ENCODE measurements at regions not wholly inside any gene's neighbourhood (a gene's known extent, or its start where the extent isn't known, plus 50 kb on each side); places are given as distances from the start of the nearest gene placed in this dataset.
"Not testable (repeated sequence)": the region's sequence is repeated elsewhere in the genome, so short reads cannot be mapped to it uniquely, and the experiment has no call there.

- intact Hi-C loops (cut with micrococcal nuclease), result no loop called here
- no peaks in the 10 kb centered on the region for H3K36me3 Mint-ChIP-seq (ENCODE audit: low read depth)
- no peaks in the 10 kb centered on the region for H3K4me1 Mint-ChIP-seq (ENCODE audit: low read depth)
- peaks cover 12% of the 10 kb centered on the region for H3K27me3 Mint-ChIP-seq (ENCODE audit: low read depth)
- no peaks in the 10 kb centered on the region for H3K9me3 Mint-ChIP-seq
- CTCF ChIA-PET, result no interaction called here
- H3K4me3 Mint-ChIP-seq, result no peak overlapping the region
- H3K27ac Mint-ChIP-seq, result no peak overlapping the region
- no peak for DNase-seq
These were observed 67.6 kb downstream of the SOWAHC start for GRCh38 chr2:109681633-109682380.

GRCh38 chr2:109683452-109683851 is 69.3 kb downstream of the SOWAHC start:
- Mint-ChIP-seq H3K36me3 (ENCODE audit: low read depth) (no peaks in the 10 kb centered on the region), H3K27ac (no peak overlapping the region), H3K4me1 (ENCODE audit: low read depth) (no peaks in the 10 kb centered on the region), H3K27me3 (ENCODE audit: low read depth) (peaks cover 6% of the 10 kb centered on the region), H3K9me3 (no peaks in the 10 kb centered on the region), H3K4me3 (no peak overlapping the region)
- CTCF ChIA-PET, result no interaction called here
- intact Hi-C loops (cut with micrococcal nuclease), result no loop called here
- no peak for DNase-seq

DNA sequence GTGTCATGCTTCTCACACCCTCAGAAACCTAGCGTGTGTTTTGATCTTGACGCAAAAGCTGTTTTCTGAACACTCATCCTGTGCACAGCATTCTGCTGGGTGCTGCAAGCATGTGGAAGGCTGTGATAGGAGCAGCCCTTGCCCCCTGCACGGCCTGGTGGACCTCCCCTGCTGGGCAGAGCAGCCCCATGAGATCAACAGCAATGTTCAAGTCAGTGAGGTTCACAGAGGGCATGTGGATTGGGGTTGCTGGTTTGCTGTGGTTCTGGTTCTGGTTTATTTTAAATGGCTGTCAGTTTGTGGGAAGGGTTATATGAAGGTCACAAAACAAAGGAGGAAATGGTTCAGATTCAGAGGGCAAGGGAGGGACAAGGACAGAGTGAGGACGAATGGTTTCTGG is 71.3 kb downstream of the SOWAHC start:
- no peak overlapping the region for H3K4me3 Mint-ChIP-seq
- H3K9me3 Mint-ChIP-seq, result no peaks in the 10 kb centered on the region
- CTCF ChIA-PET, result no interaction called here
- H3K4me1 Mint-ChIP-seq (ENCODE audit: low read depth), result no peaks in the 10 kb centered on the region
- H3K27ac Mint-ChIP-seq, result no peak overlapping the region
- no peaks in the 10 kb centered on the region for H3K36me3 Mint-ChIP-seq (ENCODE audit: low read depth)
- intact Hi-C loops (cut with micrococcal nuclease), result no loop called here
- DNase-seq, result no peak
- H3K27me3 Mint-ChIP-seq (ENCODE audit: low read depth), result peaks cover 5% of the 10 kb centered on the region

GRCh38 chr2:109686921-109687320 is 72.8 kb downstream of the SOWAHC start:
- intact Hi-C loops (cut with micrococcal nuclease), result no loop called here
- CTCF ChIA-PET, result no interaction called here
- no peak for DNase-seq
- H3K36me3 Mint-ChIP-seq (ENCODE audit: low read depth), result no peaks in the 10 kb centered on the region
- H3K9me3 Mint-ChIP-seq, result no peaks in the 10 kb centered on the region
- H3K27me3 Mint-ChIP-seq (ENCODE audit: low read depth), result peaks cover 5% of the 10 kb centered on the region
- no peaks in the 10 kb centered on the region for H3K4me1 Mint-ChIP-seq (ENCODE audit: low read depth)
- no peak overlapping the region for H3K27ac Mint-ChIP-seq
- no peak overlapping the region for H3K4me3 Mint-ChIP-seq

DNA sequence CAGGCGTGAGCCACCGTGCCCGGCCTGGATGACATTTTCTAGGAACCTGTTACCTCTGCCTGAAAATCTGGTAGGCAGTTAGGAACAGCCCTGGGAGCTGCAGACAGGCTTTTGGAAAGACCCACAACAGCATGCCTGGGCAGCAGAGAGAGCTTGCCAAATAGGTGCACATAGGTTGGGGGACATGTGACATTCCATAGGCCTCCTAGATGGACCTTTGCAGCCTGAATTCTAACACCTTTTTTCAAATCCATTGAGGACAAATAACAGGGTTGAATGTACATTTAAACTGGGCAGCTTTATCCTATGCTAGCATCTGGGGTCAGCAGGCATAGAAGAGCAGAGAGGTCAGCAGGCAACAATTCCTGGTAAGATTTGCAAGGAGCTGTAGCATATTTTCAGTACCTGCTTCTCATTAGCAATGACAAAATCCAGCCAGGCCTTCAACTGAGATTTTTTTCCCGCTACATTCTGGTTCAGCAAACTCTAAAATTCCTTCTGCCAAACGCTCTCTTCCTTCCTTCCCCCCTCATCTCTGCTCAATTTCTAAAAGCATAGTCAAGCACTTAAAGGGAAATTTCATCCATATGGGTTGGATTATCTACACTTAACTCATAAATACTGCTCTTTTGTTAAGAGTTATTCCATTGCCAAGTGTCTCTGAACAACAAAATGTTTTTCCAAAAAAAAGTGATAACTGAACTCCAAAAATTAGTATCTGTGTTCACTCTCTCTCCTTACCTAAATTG is 75.2 kb downstream of the SOWAHC start:
- no peak overlapping the region for H3K27ac Mint-ChIP-seq
- H3K36me3 Mint-ChIP-seq (ENCODE audit: low read depth), result no peaks in the 10 kb centered on the region
- no peak overlapping the region for H3K4me3 Mint-ChIP-seq
- DNase-seq, result no peak
- CTCF ChIA-PET, result no interaction called here
- peaks cover 3% of the 10 kb centered on the region for H3K9me3 Mint-ChIP-seq
- peaks cover 6% of the 10 kb centered on the region for H3K4me1 Mint-ChIP-seq (ENCODE audit: low read depth)
- intact Hi-C loops (cut with micrococcal nuclease), result no loop called here
- peaks cover 5% of the 10 kb centered on the region for H3K27me3 Mint-ChIP-seq (ENCODE audit: low read depth)

DNA sequence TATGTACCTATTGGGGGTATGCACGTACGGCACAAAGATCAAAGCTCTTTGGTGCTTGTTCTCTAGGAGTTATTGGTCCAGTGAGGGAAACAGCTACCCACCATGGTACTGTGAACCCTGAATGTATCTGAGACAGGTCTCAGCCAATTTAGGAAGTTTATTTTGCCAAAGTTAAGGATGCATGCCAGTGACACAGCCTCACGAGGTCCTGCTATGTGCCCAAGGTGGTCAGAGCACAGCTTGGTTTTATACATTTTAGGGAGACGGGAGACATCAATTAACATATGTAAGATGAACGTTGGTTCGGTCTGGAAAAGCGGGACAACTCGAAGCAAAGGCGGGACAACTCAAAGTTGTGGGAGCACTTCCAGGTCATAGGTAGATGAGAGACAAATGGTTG is 75.8 kb downstream of the SOWAHC start:
- intact Hi-C loops (cut with micrococcal nuclease), result no loop called here
- Mint-ChIP-seq H3K4me1 (ENCODE audit: low read depth) (peaks cover 6% of the 10 kb centered on the region), H3K9me3 (peaks cover 3% of the 10 kb centered on the region), H3K27ac (no peak overlapping the region), H3K36me3 (ENCODE audit: low read depth) (no peaks in the 10 kb centered on the region), H3K27me3 (ENCODE audit: low read depth) (peaks cover 5% of the 10 kb centered on the region), H3K4me3 (no peak overlapping the region)
- CTCF ChIA-PET, result no interaction called here
- DNase-seq, result no peak

GRCh38 chr2:109690457-109690821 is 76.3 kb downstream of the SOWAHC start:
- H3K36me3 Mint-ChIP-seq (ENCODE audit: low read depth), result no peaks in the 10 kb centered on the region
- intact Hi-C loops (cut with micrococcal nuclease), result no loop called here
- CTCF ChIA-PET, result no interaction called here
- peaks cover 6% of the 10 kb centered on the region for H3K4me1 Mint-ChIP-seq (ENCODE audit: low read depth)
- H3K27ac Mint-ChIP-seq, result no peak overlapping the region
- no peak for DNase-seq
- H3K9me3 Mint-ChIP-seq, result peaks cover 3% of the 10 kb centered on the region
- H3K4me3 Mint-ChIP-seq, result no peak overlapping the region
- peaks cover 3% of the 10 kb centered on the region for H3K27me3 Mint-ChIP-seq (ENCODE audit: low read depth)

DNA sequence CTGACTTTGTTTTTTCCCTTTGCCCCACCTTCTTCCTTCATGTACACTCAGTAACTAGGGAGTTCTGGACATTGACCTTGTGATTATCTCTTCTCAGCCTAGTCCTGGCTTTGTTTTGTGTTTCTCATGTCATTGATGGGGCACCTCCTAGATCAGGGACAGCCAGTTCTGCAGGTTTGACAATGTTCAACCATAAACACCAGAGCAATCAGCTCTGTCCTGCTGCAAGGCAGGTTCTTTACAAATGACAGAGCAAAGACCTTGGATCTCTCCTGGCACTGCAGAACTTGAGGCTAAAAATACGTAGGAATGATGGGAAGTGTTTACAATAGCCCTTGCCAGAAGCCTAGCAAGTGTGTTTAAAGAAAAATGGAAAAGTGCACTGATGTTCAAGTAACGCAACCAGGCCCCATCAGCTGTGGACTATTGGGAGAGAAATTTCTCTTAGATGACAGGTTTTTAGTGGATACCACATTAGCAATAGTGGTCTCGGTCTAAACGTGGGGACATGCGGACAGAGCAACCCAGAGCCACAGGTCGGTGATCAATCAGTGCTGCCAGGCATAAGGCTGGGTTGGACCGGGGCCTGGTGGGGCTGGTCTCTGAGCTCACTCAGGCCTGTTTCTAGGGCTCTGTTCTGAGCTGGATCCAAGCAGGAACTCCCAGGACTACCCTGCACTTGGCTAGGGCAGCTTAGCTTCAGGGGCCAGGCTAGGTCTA is 76.8 kb downstream of the SOWAHC start:
- DNase-seq, result no peak
- Mint-ChIP-seq H3K36me3 (ENCODE audit: low read depth) (no peaks in the 10 kb centered on the region), H3K4me3 (no peak overlapping the region), H3K27me3 (ENCODE audit: low read depth) (no peaks in the 10 kb centered on the region), H3K4me1 (ENCODE audit: low read depth) (peaks cover 6% of the 10 kb centered on the region), H3K27ac (no peak overlapping the region), H3K9me3 (peaks cover 3% of the 10 kb centered on the region)
- CTCF ChIA-PET, result interaction anchor here (0.6 kb wide), 1 partner anchor 30 kb away, joined by 3 read pairs; no protein-coding TSS in a partner anchor
- intact Hi-C loops (cut with micrococcal nuclease), result no loop called here

GRCh38 chr2:109692013-109692743 is 78.0 kb downstream of the SOWAHC start:
- Mint-ChIP-seq H3K27ac (no peak overlapping the region), H3K9me3 (peaks cover 3% of the 10 kb centered on the region), H3K4me3 (no peak overlapping the region), H3K27me3 (ENCODE audit: low read depth) (no peaks in the 10 kb centered on the region), H3K4me1 (ENCODE audit: low read depth) (peaks cover 6% of the 10 kb centered on the region), H3K36me3 (ENCODE audit: low read depth) (no peaks in the 10 kb centered on the region)
- CTCF ChIA-PET, result interaction anchor here (0.6 kb wide), 1 partner anchor 31 kb away, joined by 3 read pairs; no protein-coding TSS in a partner anchor
- DNase-seq, result no peak
- intact Hi-C loops (cut with micrococcal nuclease), result no loop called here

- H3K36me3 Mint-ChIP-seq (ENCODE audit: low read depth); H3K27ac Mint-ChIP-seq; CTCF ChIA-PET; DNase-seq; intact Hi-C loops (cut with micrococcal nuclease); H3K9me3 Mint-ChIP-seq; H3K4me1 Mint-ChIP-seq (ENCODE audit: low read depth); H3K4me3 Mint-ChIP-seq; H3K27me3 Mint-ChIP-seq (ENCODE audit: low read depth): not testable (repeated sequence)
These were observed 78.7 kb downstream of the SOWAHC start for GRCh38 chr2:109692831-109693230.

DNA sequence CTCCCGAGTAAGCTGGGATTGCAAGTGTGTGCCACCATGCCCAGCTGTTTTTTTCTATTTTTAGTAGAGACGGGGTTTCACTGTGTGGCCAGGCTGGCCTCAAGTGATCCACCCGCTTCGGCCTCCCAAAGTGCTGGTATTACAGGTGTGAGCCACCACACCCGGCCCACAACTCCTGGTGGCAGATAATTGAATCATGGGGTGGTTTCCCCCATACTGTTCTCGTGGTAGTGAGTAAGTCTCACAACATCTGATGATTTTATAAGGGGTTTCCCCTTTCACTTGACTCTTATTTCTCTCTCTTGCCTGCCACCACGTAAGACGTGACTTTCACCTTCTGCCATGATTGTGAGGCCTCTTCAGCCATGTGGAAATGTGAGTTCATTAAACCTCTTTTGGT is 79.1 kb downstream of the SOWAHC start:
- H3K4me1 Mint-ChIP-seq (ENCODE audit: low read depth); H3K4me3 Mint-ChIP-seq; H3K36me3 Mint-ChIP-seq (ENCODE audit: low read depth); H3K9me3 Mint-ChIP-seq; CTCF ChIA-PET; H3K27ac Mint-ChIP-seq; H3K27me3 Mint-ChIP-seq (ENCODE audit: low read depth); intact Hi-C loops (cut with micrococcal nuclease): not testable (repeated sequence)
- peak; percentile 55 for DNase-seq

DNA sequence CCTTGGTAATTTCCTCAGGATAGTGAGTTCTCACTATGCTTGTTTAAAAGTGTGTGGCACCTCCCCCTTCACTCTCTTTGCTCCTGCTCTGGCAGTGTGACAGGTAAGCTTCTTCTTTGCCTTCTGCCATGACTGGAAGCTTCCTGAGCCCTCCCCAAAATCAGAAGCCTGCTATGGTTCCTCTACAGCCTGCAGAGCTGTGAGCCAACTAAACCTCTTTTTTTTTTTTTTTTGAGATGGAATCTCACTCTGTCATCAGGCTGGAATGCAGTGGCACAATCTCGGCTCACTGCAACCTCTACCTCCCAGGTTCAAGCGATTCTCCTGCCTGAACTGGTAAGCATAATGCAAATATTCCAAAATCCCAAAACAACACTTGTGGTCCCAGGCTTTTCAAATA is 80.0 kb downstream of the SOWAHC start:
- Mint-ChIP-seq H3K27ac (no peak overlapping the region), H3K27me3 (ENCODE audit: low read depth) (peaks cover 3% of the 10 kb centered on the region), H3K36me3 (ENCODE audit: low read depth) (no peaks in the 10 kb centered on the region), H3K4me3 (no peak overlapping the region), H3K9me3 (peaks cover 3% of the 10 kb centered on the region), H3K4me1 (ENCODE audit: low read depth) (peaks cover 6% of the 10 kb centered on the region)
- intact Hi-C loops (cut with micrococcal nuclease), result no loop called here
- no peak for DNase-seq
- CTCF ChIA-PET, result no interaction called here
